Astrocyte (in vitro differentiated cells and primary cell): ENCODE measurements at regions not wholly inside any gene's neighbourhood (a gene's known extent, or its start where the extent isn't known, plus 50 kb on each side); places are given as distances from the start of the nearest gene placed in this dataset.

Source experiments
- DNase-seq: peaks from one replicate; pipeline ENCODE4 v3.0.0-alpha.2; 2010; ENCODE audit warnings: low read depth
- FAIRE-seq: peaks from 2 replicates; lab custom pipeline; 2011; peaks lifted over from hg19 to GRCh38; lab: Jason Lieb, UNC
- H2AFZ ChIP-seq: 2 replicates; pipeline ENCODE4 v1.6.0; 2012; ENCODE audit warnings: low read depth, low read length, inconsistent platforms
- H3K27ac ChIP-seq: 2 replicates; pipeline ENCODE4 v1.5.1; 2011; ENCODE audit warnings: low read depth, low read length, inconsistent platforms
- H3K27me3 ChIP-seq: 2 replicates; pipeline ENCODE4 v1.6.0; 2011; ENCODE audit warnings: low read length, inconsistent platforms; ENCODE audit not compliant: insufficient read depth
- H3K36me3 ChIP-seq: 2 replicates; pipeline ENCODE4 v1.5.1; 2011; ENCODE audit warnings: low read length, inconsistent platforms; ENCODE audit not compliant: insufficient read depth
- H3K4me1 ChIP-seq: 2 replicates; pipeline ENCODE4 v1.5.1; 2011; ENCODE audit warnings: low read length, inconsistent platforms; ENCODE audit not compliant: insufficient read depth
- H3K4me2 ChIP-seq: 2 replicates; pipeline ENCODE4 v1.6.0; 2012; ENCODE audit warnings: low read length, inconsistent platforms
- H3K4me3 ChIP-seq: 2 replicates; pipeline ENCODE4 v1.5.1; 2011; ENCODE audit warnings: low read depth, mild to moderate bottlenecking, low read length, inconsistent platforms; ENCODE audit not compliant: insufficient read depth
- H3K79me2 ChIP-seq: 2 replicates; pipeline ENCODE4 v1.6.0; 2012; ENCODE audit warnings: mild to moderate bottlenecking, low read length, inconsistent platforms; ENCODE audit not compliant: insufficient read depth
- H3K9ac ChIP-seq: 2 replicates; pipeline ENCODE4 v1.6.0; 2012; ENCODE audit warnings: mild to moderate bottlenecking, low read length, inconsistent platforms
- H3K9me3 ChIP-seq: 2 replicates; pipeline ENCODE4 v1.5.1; 2012; ENCODE audit warnings: low read depth, mild to moderate bottlenecking, low read length, inconsistent platforms; ENCODE audit not compliant: insufficient read depth
- H4K20me1 ChIP-seq: 2 replicates; pipeline ENCODE4 v1.6.0; 2012; ENCODE audit warnings: low read length, inconsistent platforms; ENCODE audit not compliant: insufficient read depth
- H3K27ac Mint-ChIP-seq: one replicate; pipeline ENCODE4 v1.8.0; 2021; ENCODE audit warnings: mild to moderate bottlenecking, mixed read lengths; ENCODE audit not compliant: unreplicated experiment
- H3K27me3 Mint-ChIP-seq: one replicate; pipeline ENCODE4 v1.8.0; 2021; ENCODE audit warnings: low read depth, mixed read lengths; ENCODE audit not compliant: unreplicated experiment
- H3K36me3 Mint-ChIP-seq: one replicate; pipeline ENCODE4 v1.8.0; 2021; ENCODE audit warnings: low read depth, mixed read lengths; ENCODE audit not compliant: unreplicated experiment
- H3K4me1 Mint-ChIP-seq: one replicate; pipeline ENCODE4 v1.8.0; 2021; ENCODE audit warnings: low read depth, mixed read lengths; ENCODE audit not compliant: unreplicated experiment
- H3K4me3 Mint-ChIP-seq: one replicate; pipeline ENCODE4 v1.8.0; 2021; ENCODE audit warnings: mild to moderate bottlenecking, moderate library complexity, mixed read lengths; ENCODE audit not compliant: unreplicated experiment
- H3K9me3 Mint-ChIP-seq: one replicate; pipeline ENCODE4 v1.8.0; 2021; ENCODE audit warnings: mild to moderate bottlenecking, mixed read lengths; ENCODE audit not compliant: unreplicated experiment
- EZH2 ChIP-seq: IDR thresholded peaks from 2 replicates; pipeline ENCODE4 v1.6.1; 2012; ENCODE audit warnings: mild to moderate bottlenecking, low read length, inconsistent platforms; ENCODE audit not compliant: insufficient read depth
- TF ChIP-seq, protein P1 (sequence below): IDR thresholded peaks from 2 replicates; pipeline ENCODE4 v1.5.1; 2011; ENCODE audit warnings: low read depth, mild to moderate bottlenecking, inconsistent platforms, low read length, moderate library complexity; ENCODE audit not compliant: insufficient read depth

GRCh38 chr1:5480906-5481305 is 511.3 kb downstream of the NPHP4 start:
- Histone ChIP-seq H3K27me3 (no peaks in the 10 kb centered on the region), H3K27ac (no peak overlapping the region), H3K36me3 (no peaks in the 10 kb centered on the region), H3K9me3 (peaks cover 5% of the 10 kb centered on the region), H3K4me1 (no peaks in the 10 kb centered on the region), H3K9ac (no peak overlapping the region), H3K79me2 (no peaks in the 10 kb centered on the region), H4K20me1 (no peaks in the 10 kb centered on the region), H2AFZ (no peak overlapping the region), H3K4me3 (no peak overlapping the region), H3K4me2 (no peak overlapping the region)
- DNase-seq (no peak), FAIRE-seq (no peak)
- Mint-ChIP-seq H3K27me3 (peaks cover 68% of the 10 kb centered on the region), H3K36me3 (no peaks in the 10 kb centered on the region), H3K9me3 (no peaks in the 10 kb centered on the region), H3K4me1 (no peaks in the 10 kb centered on the region), H3K4me3 (no peak overlapping the region), H3K27ac (no peak overlapping the region)
- TF ChIP-seq, protein P1, sequence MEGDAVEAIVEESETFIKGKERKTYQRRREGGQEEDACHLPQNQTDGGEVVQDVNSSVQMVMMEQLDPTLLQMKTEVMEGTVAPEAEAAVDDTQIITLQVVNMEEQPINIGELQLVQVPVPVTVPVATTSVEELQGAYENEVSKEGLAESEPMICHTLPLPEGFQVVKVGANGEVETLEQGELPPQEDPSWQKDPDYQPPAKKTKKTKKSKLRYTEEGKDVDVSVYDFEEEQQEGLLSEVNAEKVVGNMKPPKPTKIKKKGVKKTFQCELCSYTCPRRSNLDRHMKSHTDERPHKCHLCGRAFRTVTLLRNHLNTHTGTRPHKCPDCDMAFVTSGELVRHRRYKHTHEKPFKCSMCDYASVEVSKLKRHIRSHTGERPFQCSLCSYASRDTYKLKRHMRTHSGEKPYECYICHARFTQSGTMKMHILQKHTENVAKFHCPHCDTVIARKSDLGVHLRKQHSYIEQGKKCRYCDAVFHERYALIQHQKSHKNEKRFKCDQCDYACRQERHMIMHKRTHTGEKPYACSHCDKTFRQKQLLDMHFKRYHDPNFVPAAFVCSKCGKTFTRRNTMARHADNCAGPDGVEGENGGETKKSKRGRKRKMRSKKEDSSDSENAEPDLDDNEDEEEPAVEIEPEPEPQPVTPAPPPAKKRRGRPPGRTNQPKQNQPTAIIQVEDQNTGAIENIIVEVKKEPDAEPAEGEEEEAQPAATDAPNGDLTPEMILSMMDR = no peak
- no peak for TF ChIP-seq EZH2

- Mint-ChIP-seq H3K36me3 (no peaks in the 10 kb centered on the region), H3K9me3 (no peaks in the 10 kb centered on the region), H3K27ac (no peak overlapping the region), H3K27me3 (peaks cover 70% of the 10 kb centered on the region), H3K4me1 (no peaks in the 10 kb centered on the region), H3K4me3 (no peak overlapping the region)
- H3K79me2 ChIP-seq = no peaks in the 10 kb centered on the region
- no peaks in the 10 kb centered on the region for H3K36me3 ChIP-seq
- DNase-seq (no peak), FAIRE-seq (no peak)
- no peaks in the 10 kb centered on the region for H4K20me1 ChIP-seq
- peaks cover 5% of the 10 kb centered on the region for H3K9me3 ChIP-seq
- H3K4me1 ChIP-seq = no peaks in the 10 kb centered on the region
- no peak overlapping the region for H3K4me2 ChIP-seq
- TF ChIP-seq, protein P1 = no peak
- no peak for TF ChIP-seq EZH2
- no peaks in the 10 kb centered on the region for H3K27me3 ChIP-seq
- no peak overlapping the region for H3K4me3 ChIP-seq
- H3K9ac ChIP-seq = no peak overlapping the region
- H3K27ac ChIP-seq = no peak overlapping the region
- H2AFZ ChIP-seq = no peak overlapping the region
These were observed 512.2 kb downstream of the NPHP4 start for GRCh38 chr1:5479876-5480646.

DNA sequence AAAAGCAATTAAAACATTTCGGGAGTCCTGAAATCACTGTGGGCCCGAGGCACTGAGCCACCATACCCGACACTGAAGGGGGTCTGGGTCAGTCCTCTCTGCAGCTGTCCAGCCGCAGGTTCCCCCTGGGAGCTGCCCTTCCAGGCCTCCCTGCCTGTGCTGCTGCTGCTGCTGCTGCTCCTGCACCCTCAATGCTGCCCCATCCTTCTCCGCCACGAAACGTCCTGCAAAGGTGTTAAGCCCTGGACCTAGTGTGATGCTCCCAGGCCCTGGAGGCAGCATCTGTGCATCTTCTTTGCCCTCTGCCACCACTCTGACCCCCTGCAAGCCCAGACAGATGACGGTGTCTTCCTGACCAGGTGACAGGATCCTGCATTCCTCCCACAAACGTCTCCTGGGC is 513.3 kb downstream of the NPHP4 start:
- FAIRE-seq (no peak), DNase-seq (no peak)
- TF ChIP-seq EZH2 = no peak
- TF ChIP-seq, protein P1 = no peak
- Mint-ChIP-seq H3K4me3 (no peak overlapping the region), H3K27ac (no peak overlapping the region), H3K36me3 (no peaks in the 10 kb centered on the region), H3K9me3 (no peaks in the 10 kb centered on the region), H3K27me3 (peaks cover 61% of the 10 kb centered on the region), H3K4me1 (peaks cover 2% of the 10 kb centered on the region)
- Histone ChIP-seq H2AFZ (no peak overlapping the region), H3K9ac (no peak overlapping the region), H3K27me3 (no peaks in the 10 kb centered on the region), H3K27ac (no peak overlapping the region), H3K4me1 (no peaks in the 10 kb centered on the region), H3K9me3 (peaks cover 16% of the 10 kb centered on the region), H3K79me2 (no peaks in the 10 kb centered on the region), H3K4me2 (no peak overlapping the region), H3K36me3 (no peaks in the 10 kb centered on the region), H4K20me1 (no peaks in the 10 kb centered on the region), H3K4me3 (no peak overlapping the region)
